Liver (tissue), 8 donors: ENCODE measurements at regions not wholly inside any gene's neighbourhood (a gene's known extent, or its start where the extent isn't known, plus 50 kb on each side); places are given as distances from the start of the nearest gene placed in this dataset.

Source experiments
- DNase-seq: peaks from one replicate; pipeline ENCODE4 v3.0.0-alpha.2; 2017; ENCODE audit warnings: low spot score
- H3K27ac ChIP-seq, 2 donors: one replicate each; pipeline ENCODE4 v1.7.0; 2013; ENCODE audit warnings: inconsistent platforms in 2 of 2, low read length in 2 of 2, control low read depth in 1 of 2, low read depth in 1 of 2, mild to moderate bottlenecking in 1 of 2
- H3K27me3 ChIP-seq, 4 donors: one replicate each; pipeline versions ENCODE4 v1.6.1 to v1.7.0; 2013; ENCODE audit warnings: low read length in 3 of 4, inconsistent platforms in 1 of 4, mild to moderate bottlenecking in 1 of 4, moderate library complexity in 1 of 4; ENCODE audit not compliant: control insufficient read depth in 4 of 4, insufficient read depth in 4 of 4
- H3K36me3 ChIP-seq, 4 donors: one replicate each; pipeline versions ENCODE4 v1.6.1 to v1.7.0; 2013; ENCODE audit warnings: low read length in 3 of 4, mild to moderate bottlenecking in 3 of 4, low read depth in 1 of 4, moderate library complexity in 1 of 4; ENCODE audit not compliant: control insufficient read depth in 4 of 4, insufficient read depth in 3 of 4
- H3K4me1 ChIP-seq, 4 donors: one replicate each; pipeline versions ENCODE4 v1.6.1 to v1.7.0; 2013; ENCODE audit warnings: low read length in 3 of 4, mild to moderate bottlenecking in 3 of 4, moderate library complexity in 1 of 4; ENCODE audit not compliant: control insufficient read depth in 4 of 4, insufficient read depth in 4 of 4
- H3K4me3 ChIP-seq, 3 donors: one replicate each; pipeline versions ENCODE4 v1.6.1 to v1.7.0; 2013; ENCODE audit warnings: low read length in 3 of 3, control low read depth in 1 of 3, low read depth in 1 of 3, mild to moderate bottlenecking in 1 of 3
- H3K9ac ChIP-seq, 2 donors: one replicate each; pipeline ENCODE4 v1.7.0; 2013; ENCODE audit warnings: low read length in 2 of 2, mild to moderate bottlenecking in 2 of 2, moderate library complexity in 2 of 2, control low read depth in 1 of 2, low read depth in 1 of 2
- H3K9me3 ChIP-seq, 4 donors: one replicate each; pipeline versions ENCODE4 v1.6.1 to v1.7.0; 2013; ENCODE audit warnings: low read length in 3 of 4; ENCODE audit not compliant: control insufficient read depth in 4 of 4
- ATF3 ChIP-seq: IDR thresholded peaks from 2 replicates; pipeline ENCODE4 v1.6.1; 2016; ENCODE audit warnings: antibody characterized with exemption
- CTCF ChIP-seq: fragments of 150-350 bp; IDR thresholded peaks from 2 replicates; pipeline ENCODE4 v1.5.1; 2017; ENCODE audit warnings: improper control_type of control experiment, low read depth, low read length; ENCODE audit not compliant: missing input control
- EGR1 ChIP-seq, 2 donors: IDR thresholded peaks; 2 replicates each; pipeline ENCODE4 v1.6.1; 2016 to 2018; ENCODE audit warnings: antibody characterized with exemption in 2 of 2, low read depth in 2 of 2
- FOXA1 ChIP-seq: IDR thresholded peaks from 2 replicates; pipeline ENCODE4 v1.6.1; 2016; ENCODE audit warnings: antibody characterized with exemption
- FOXA2 ChIP-seq: IDR thresholded peaks from 2 replicates; pipeline ENCODE4 v1.6.1; 2016; ENCODE audit warnings: antibody characterized with exemption
- GABPA ChIP-seq, 2 donors: IDR thresholded peaks in 1 of 2; conservative IDR thresholded peaks in 1 of 2; 2 replicates each; pipeline ENCODE4 v1.6.1; 2016; ENCODE audit warnings: antibody characterized with exemption in 2 of 2, mild to moderate bottlenecking in 1 of 2, moderate library complexity in 1 of 2
- HNF4A ChIP-seq, 2 donors: conservative IDR thresholded peaks; 2 replicates each; pipeline ENCODE4 v1.6.1; 2016; ENCODE audit warnings: antibody characterized with exemption in 2 of 2, mild to moderate bottlenecking in 2 of 2
- HNF4G ChIP-seq: IDR thresholded peaks from 2 replicates; pipeline ENCODE4 v1.6.1; 2016; ENCODE audit warnings: antibody characterized with exemption
- NR2F2 ChIP-seq: IDR thresholded peaks from 2 replicates; pipeline ENCODE4 v1.6.1; 2016; ENCODE audit warnings: antibody characterized with exemption
- RAD21 ChIP-seq, 2 donors: IDR thresholded peaks; 2 replicates each; pipeline ENCODE4 v1.6.1; 2016; ENCODE audit warnings: antibody characterized with exemption in 2 of 2, mild to moderate bottlenecking in 2 of 2
- REST ChIP-seq: IDR thresholded peaks from 2 replicates; pipeline ENCODE4 v1.6.1; 2016; ENCODE audit warnings: antibody characterized with exemption, mild to moderate bottlenecking
- RXRA ChIP-seq, 2 donors: IDR thresholded peaks; 2 replicates each; pipeline ENCODE4 v1.6.1; 2017 to 2018; ENCODE audit warnings: antibody characterized with exemption in 2 of 2, mild to moderate bottlenecking in 1 of 2
- SP1 ChIP-seq: IDR thresholded peaks from 2 replicates; pipeline ENCODE4 v1.6.1; 2018; ENCODE audit warnings: antibody characterized with exemption, mild to moderate bottlenecking
- YY1 ChIP-seq: IDR thresholded peaks from 2 replicates; pipeline ENCODE4 v1.6.1; 2016; ENCODE audit warnings: antibody characterized with exemption, mild to moderate bottlenecking
- WGBS: extraction: QIAGEN DNeasy Blood & Tissue Kit; methylation state at CpG from one replicate; pipeline ENCODE4 v1.1.7; 2013; 5-methylcytosine and 5-hydroxymethylcytosine counted together
- TF ChIP-seq, protein P1 (sequence below): IDR thresholded peaks from 2 replicates; pipeline ENCODE4 v1.6.1; 2016; ENCODE audit warnings: antibody characterized with exemption
- TF ChIP-seq, protein P2 (sequence below): IDR thresholded peaks from 2 replicates; pipeline ENCODE4 v1.6.1; 2016; ENCODE audit warnings: antibody characterized with exemption
- donor health status: healthy.
- donor health status: healthy.
- donor health status: healthy.
- donor health status: healthy.
- donor health status: healthy.

DNA sequence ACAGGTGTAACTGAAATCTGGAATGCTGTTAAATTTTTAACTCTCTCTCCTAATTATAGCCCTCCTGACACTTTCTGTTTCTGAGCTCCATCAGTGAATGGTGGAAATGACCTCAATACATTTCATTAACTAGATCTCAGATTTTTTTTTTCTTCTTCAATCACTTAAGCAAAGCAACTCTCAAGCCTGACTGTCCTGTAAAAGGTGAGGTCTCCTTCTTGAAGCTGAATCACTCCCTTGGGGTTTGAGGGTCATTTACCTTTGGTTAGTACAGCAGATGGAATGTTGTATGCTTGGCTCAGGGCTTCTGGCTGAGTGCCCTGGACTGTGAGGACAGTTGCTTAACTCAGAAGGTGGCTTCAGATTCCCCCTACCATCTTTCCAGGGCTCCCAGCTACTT lies 518.7 kb downstream of the PTPRC start:
- no peak overlapping the region for H3K9ac ChIP-seq
- no peaks in the 10 kb centered on the region for H3K36me3 ChIP-seq
- no peaks in the 10 kb centered on the region for H3K9me3 ChIP-seq
- H3K4me1 ChIP-seq, result no peaks in the 10 kb centered on the region
- H3K27me3 ChIP-seq, result peaks cover 0 to 4% (median 0%) of the 10 kb centered on the region in 4 donors
- no peak overlapping the region for H3K4me3 ChIP-seq
- no peak for DNase-seq
- TF ChIP-seq FOXA2, result no peak
- no peak for TF ChIP-seq CTCF
- no peak for TF ChIP-seq RXRA (IDR thresholded peaks at IDR 0.05)
- no peak for TF ChIP-seq REST
- H3K27ac ChIP-seq, result no peak overlapping the region

GRCh38 chr1:199160521-199161318 lies 521.9 kb downstream of the PTPRC start:
- H3K9me3 ChIP-seq, result no peaks in the 10 kb centered on the region
- no peaks in the 10 kb centered on the region for H3K27me3 ChIP-seq
- TF ChIP-seq FOXA2 (no peak), FOXA1 (no peak), GABPA (IDR thresholded peaks at IDR 0.05 in 1 of 2, conservative IDR thresholded peaks at IDR 0.05 in 1 of 2) (no peak)
- DNase-seq, result no peak
- H3K9ac ChIP-seq, result no peak overlapping the region
- 84% methylated on average over 1 of the region's 1 CpG for WGBS
- no peaks in the 10 kb centered on the region for H3K4me1 ChIP-seq
- H3K27ac ChIP-seq, result no peak overlapping the region
- H3K36me3 ChIP-seq, result no peaks in the 10 kb centered on the region
- no peak overlapping the region for H3K4me3 ChIP-seq

DNA sequence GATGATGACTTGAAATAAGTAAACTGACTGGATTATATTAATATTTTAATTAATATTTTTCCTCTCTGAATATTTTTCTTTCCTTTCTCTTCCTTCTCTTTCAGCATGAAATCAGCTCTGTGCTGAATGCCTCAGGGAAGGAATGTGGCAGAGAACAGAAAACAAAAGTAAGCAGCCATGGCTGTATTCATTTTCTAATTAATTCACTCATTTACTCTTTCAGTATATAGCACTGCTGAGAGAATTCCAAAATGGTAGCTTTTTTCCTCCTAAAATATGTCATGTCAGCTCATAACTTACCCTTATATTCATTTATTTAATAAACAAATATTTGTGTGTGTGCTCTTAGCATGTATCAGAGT lies 522.5 kb downstream of the PTPRC start:
- H3K27me3 ChIP-seq, result no peaks in the 10 kb centered on the region
- no peak overlapping the region for H3K4me3 ChIP-seq
- H3K36me3 ChIP-seq, result no peaks in the 10 kb centered on the region
- TF ChIP-seq YY1, result no peak
- no peak for TF ChIP-seq FOXA2
- no peak for TF ChIP-seq SP1
- no peak for TF ChIP-seq RAD21 (IDR thresholded peaks at IDR 0.05)
- no peak for TF ChIP-seq CTCF
- TF ChIP-seq NR2F2, result no peak
- TF ChIP-seq GABPA (IDR thresholded peaks at IDR 0.05 in 1 of 2, conservative IDR thresholded peaks at IDR 0.05 in 1 of 2), result no peak
- no peak for TF ChIP-seq EGR1 (IDR thresholded peaks at IDR 0.05; ENCODE audit: low read depth in 2 of 2)
- no peak for TF ChIP-seq HNF4G
- TF ChIP-seq FOXA1, result no peak
- TF ChIP-seq HNF4A (conservative IDR thresholded peaks at IDR 0.05), result no peak
- TF ChIP-seq, protein P1, sequence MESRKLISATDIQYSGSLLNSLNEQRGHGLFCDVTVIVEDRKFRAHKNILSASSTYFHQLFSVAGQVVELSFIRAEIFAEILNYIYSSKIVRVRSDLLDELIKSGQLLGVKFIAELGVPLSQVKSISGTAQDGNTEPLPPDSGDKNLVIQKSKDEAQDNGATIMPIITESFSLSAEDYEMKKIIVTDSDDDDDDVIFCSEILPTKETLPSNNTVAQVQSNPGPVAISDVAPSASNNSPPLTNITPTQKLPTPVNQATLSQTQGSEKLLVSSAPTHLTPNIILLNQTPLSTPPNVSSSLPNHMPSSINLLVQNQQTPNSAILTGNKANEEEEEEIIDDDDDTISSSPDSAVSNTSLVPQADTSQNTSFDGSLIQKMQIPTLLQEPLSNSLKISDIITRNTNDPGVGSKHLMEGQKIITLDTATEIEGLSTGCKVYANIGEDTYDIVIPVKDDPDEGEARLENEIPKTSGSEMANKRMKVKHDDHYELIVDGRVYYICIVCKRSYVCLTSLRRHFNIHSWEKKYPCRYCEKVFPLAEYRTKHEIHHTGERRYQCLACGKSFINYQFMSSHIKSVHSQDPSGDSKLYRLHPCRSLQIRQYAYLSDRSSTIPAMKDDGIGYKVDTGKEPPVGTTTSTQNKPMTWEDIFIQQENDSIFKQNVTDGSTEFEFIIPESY, result no peak
- no peak for TF ChIP-seq RXRA (IDR thresholded peaks at IDR 0.05)
- no peak for TF ChIP-seq ATF3
- TF ChIP-seq, protein P2, sequence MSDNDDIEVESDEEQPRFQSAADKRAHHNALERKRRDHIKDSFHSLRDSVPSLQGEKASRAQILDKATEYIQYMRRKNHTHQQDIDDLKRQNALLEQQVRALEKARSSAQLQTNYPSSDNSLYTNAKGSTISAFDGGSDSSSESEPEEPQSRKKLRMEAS, result no peak
- no peak for DNase-seq
- no peaks in the 10 kb centered on the region for H3K4me1 ChIP-seq
- H3K9me3 ChIP-seq, result no peaks in the 10 kb centered on the region
- no peak overlapping the region for H3K9ac ChIP-seq
- H3K27ac ChIP-seq, result no peak overlapping the region
